Skin of body (tissue), 1 donor: ENCODE measurements at regions not wholly inside any gene's neighbourhood (a gene's known extent, or its start where the extent isn't known, plus 50 kb on each side); places are given as distances from the start of the nearest gene placed in this dataset.

Experiments used
- DNase-seq: peaks from one replicate; lab custom pipeline; 2025; lab: John Stamatoyannopoulos, UW

DNA sequence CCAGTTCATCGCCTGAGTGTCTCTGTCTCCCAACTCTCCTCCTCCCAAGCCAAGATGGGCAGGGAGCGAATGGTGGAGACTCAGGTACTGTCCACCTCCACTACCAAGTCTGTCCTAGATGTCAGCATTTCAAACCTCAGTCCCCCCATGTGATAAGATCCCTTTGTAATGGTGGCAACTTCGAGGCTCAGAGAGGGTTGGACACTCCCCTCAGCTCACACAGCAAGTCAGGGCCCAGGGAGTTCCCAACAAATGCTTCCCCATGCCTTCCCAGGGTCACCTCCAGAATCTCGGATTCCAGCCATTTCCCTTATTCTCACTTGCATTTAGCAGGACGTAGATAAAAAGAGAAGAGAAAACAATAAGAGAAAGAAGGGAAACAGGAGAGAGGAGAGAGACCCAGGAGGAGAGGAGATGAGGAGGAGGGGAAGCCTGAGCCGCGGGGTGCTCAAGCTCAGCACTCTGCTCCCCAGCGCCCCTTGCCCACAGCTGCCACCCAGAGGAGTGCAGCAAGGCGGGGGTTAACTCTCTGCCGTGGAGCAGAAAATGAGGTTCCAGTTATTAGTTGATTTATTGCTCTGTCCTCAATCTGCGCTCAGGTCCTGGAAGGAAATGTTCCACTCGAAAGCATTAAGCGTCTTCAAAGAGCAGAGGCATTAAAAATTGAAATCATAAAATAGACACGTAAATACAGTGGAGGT is 84.1 kb upstream of the LINGO1 start:
- no peak for DNase-seq

DNA sequence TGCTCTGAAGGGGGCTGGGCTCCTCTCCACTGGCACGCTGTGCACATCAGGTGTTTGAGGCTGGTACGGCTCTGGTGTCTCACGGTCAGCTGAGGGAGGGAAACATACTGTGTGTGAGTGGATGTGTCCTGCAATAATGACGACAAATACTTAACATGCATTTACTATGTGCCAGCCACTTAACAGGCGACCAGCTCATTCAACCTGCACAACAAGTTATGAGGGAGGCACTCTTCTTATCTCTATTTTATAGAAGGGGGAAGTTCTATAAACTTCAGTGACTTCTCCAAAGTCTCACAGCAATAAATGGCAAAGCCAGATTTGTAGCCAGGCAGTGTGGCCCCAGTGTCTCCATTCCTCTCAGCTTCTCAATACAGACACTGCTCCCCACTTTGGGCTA is 83.1 kb upstream of the LINGO1 start:
- no peak for DNase-seq

DNA sequence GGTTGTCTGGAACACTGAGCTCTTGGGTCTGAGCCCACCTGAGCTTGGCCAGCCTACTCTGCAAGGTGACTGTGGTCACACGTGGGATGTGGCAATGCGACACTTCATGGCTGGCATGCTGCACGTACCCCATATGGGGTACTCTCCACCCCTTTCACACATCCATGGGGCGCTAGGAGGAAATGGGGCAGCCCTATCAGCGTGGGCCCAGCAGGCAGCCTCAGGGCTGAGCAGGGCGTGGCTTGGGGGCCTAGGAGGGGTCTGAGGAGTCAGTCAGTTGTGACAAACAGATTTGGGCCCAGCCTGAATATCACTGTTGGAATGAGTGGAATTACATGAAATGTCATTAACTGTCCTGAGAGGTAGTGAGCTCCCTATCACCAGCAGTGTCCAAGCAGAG is 82.3 kb upstream of the LINGO1 start:
- no peak for DNase-seq

DNA sequence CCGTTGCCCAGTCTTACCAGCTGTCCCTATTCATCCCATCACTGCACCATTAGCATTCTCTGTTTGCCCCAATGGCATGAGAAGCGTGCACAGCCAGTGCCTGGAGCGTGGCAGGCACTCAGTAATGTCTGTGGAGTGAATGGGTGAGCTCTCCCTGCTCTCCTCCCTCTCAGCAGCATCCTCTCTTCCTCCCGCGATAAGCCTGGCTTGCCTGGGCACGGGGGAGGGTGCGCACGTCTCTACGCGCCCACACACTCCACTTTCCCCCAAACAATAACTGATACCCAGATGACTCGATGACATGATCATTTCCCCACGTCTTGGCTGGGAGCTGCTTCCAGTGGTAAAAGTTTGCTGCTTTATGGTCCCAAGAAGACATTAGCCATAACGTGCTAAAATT is 81.8 kb upstream of the LINGO1 start:
- DNase-seq: no peak

DNA sequence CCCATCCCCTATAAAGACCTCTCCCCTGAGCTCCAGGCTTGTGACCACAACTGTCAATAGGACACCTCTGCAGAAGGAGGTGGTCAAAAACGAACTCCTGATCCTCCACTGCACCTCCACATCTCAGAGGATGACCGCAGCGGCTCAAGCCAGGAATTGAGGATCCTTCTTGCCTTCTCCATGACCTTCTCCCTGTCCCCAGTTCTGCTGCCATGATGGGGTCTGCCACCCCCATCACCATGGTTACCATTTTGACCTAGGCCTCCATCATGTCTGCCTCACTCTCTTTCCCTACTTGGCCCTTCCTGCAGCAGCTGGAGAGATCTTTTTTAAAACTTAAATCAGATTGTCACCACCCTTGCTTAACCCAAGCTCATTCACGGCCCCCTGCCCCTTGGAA is 81.3 kb upstream of the LINGO1 start:
- no peak for DNase-seq

DNA sequence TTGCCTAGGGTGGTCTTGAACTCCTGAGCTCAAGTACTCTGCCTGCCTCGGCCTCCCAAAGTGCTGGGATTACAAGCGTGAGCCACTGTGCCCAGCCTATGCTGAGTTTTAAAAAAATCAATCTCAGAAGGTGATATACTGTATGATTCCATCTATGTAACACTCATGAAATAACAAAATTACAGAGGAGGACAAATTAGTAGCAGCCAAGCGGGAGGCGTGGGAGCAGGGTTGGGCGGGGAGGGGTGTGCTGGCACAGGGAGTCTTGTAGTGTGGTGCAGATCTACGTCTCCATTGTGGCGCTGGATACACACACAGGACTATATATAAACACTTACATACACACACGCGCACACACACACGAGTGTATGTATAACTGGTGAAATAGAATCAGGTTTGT is 80.6 kb upstream of the LINGO1 start:
- DNase-seq: no peak

DNA sequence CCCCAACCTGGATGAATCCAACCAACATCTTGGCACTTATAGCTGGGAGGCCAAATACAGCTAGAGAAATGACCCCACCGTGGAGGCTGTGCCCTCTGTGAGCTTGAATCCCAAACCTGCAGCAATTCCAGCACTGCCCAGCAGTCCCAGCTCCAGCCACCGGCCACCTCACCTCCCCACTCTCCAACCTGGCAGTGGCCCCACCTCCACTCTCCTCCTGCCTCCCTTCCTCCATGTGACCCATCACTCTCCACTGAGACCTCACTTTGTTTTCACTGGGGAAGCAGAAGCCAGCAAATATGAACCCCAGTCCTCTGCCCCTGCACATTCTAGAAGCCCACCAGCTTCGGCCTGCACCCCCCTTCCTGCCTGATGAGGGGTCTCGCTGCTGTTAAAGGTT is 79.7 kb upstream of the LINGO1 start:
- no peak for DNase-seq

DNA sequence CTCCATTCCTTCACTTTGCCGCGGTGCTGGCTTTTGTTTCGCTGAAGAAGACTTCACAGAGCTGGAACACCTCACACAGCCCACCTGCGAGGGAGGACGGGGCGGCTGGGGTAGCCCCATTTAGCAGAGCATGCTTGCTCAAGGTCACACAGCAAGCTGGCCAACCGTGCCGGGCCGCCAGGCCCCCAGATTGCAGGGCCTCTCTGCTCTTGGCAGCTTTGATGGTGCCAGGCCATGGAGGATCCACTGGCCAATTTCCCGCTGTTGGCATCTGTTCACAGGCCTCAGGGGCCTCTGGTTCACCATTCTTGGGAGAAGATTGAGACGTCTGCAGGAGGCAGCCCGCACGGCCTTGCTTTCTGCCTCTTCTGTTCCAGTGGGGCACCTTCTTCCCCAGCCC is 77.9 kb upstream of the LINGO1 start:
- no peak for DNase-seq

DNA sequence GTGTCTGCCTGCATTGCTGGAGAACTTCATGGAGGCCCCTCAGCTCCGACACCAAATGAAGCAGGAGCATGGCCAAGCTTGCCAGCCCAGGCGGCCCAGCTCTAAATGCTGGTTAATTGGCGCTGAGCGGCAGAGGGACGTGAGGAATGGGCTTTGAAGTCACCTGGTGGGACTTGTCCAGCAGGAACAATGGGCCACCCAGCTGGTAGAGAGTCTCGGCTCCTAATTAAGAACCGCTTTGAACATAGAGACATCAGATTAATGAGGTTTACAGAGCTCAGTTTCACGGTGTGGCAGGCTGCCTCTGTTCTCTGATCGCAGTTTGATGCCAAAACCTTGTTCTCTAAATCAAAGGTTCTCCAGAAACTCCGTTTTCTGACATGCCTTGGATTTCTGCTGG is 77.5 kb upstream of the LINGO1 start:
- DNase-seq: no peak

DNA sequence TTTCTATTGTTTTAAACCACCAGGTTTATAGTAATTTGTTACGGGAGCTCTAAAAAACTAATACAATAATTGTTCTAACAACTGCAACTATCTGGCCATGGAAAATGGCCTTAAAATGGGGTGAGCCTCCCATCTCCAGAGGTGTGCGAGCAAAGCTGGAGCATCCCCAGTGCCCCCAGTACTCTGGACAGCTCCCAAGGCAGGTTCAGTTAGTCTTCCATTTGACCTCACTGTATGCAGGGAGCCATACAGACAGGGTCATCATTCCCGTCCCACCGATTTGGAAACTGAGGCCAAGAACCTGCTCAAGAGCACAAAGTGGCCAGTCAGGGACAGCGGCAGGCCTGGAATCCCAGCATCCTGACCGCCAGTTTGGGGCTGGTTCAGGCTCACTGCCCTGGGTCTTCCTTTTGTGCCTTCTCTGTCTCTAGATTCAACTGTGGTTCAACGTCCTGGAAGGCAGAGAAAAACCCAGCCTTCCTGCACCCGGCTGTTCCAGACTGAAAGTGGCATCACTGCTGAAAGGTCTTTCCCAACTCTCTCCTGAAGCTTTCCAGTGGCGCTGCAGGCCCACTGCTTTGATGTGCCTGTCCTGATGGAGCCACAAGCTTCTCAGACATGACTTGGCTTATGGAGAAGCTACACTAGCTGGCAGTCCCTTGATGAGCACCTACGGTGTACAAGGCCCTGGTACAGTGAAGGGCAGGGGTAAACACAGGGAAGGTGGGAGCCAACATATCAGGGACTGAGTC is 76.6 kb upstream of the LINGO1 start:
- DNase-seq: no peak

DNA sequence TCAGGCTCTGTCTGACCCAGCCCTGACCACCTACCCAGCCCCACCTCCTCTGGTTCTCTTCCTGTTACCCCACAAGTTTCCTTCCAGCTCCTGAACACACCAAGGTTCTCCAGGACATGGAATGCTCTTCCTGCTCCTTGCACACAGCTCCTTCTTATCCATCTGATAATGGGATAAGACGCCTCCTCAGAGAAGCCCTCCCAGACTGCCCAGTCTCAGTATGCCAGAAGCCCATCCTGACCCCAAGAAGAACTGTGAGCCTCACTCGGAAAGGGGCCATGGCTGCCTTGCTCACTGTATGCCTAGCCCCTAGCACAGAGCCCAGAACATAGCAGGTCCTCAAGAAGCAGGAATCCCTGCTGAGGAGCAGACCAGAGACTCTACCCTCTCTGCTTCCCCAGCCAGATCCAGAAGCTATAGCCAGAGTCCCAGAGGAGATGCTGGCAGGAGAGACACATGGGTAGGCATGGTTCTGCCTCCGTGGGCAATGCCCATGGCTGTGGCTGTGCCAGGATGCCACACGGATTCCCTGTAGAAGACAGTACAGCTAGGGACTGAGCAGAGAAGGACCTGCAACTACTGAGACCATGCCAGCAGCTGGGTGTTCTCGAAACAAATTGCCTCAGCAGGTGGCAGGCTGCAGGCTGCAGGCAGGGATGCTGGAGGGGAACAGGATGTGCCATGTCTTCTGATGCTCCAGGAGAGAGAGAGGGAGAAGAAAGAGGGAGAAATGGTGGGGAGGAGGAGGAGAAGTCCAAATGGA is 74.0 kb upstream of the LINGO1 start:
- DNase-seq: no peak

DNA sequence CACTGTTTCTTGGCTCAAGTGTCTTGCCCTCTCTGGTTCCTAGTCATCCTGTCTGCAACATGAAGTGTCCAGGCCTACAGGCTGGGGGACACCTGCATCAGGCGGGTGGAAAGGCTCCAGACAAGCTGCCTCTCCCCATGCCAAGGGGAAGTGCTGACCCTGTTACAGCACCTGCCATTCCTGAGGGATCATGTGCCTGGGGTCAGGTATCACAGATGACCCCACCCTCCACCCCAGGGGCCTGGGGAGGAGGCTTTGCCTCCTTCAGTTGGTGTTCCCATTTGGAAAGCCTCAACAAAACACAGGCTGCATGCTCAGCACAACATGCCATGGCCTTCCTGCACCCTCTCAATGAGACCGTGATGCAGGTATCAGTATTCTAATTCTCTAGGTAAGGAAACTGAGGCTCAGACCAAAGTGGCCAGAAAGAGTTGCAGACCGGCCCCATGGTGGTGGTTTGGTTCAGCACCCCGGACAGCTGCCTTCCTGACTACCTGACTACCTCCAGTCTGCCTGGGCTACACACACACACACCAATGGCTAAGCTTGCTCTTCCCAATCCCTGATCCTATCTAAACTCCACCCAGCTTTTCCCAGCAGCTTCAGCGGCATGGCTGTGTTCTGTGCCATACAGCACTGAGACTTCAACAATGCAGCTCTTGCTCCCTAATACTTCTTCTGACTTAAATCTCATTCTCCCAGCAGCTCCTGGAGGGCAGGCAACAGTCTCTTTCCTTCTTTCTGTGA is 69.7 kb upstream of the LINGO1 start:
- DNase-seq: no peak

DNA sequence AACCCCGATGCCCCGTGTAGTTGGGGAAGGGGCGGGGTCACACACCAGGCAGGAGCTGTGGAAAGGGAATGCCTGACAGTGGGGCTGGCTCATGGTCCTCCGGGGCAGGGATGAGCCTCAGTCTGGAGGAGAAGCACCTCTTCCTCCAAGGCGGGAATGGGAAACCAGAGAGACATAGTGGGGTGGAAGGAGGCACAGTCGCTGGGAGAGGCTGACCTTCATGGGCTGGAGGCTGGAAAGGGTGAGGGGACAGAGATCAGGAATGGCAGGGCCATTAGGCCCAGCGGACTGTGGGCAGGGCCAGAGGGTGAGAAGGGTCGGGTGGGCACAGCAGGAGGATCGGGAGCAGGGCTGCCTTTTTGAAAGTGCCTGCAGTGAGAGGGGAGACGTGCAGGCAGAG is 65.8 kb upstream of the LINGO1 start:
- no peak for DNase-seq

DNA sequence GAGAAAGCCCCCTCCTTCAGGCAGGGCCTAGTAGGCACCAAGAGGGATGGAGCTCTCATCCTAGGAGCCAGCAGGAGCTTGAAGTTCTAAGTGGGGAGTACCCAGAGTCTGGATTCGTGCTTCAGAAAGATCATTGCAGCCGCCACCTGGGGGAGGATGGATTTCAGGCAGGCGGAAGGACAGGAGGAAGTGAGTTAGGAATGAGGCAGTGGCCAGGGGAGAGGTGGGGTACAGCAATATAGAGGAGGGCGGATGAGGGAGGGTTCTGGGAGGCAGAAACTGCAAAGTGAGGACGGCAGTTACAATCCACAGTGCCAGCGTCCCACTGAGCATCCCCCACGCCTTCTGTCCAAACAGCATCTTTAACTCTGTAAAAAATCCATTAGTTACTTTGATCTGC is 65.2 kb upstream of the LINGO1 start:
- DNase-seq: no peak

DNA sequence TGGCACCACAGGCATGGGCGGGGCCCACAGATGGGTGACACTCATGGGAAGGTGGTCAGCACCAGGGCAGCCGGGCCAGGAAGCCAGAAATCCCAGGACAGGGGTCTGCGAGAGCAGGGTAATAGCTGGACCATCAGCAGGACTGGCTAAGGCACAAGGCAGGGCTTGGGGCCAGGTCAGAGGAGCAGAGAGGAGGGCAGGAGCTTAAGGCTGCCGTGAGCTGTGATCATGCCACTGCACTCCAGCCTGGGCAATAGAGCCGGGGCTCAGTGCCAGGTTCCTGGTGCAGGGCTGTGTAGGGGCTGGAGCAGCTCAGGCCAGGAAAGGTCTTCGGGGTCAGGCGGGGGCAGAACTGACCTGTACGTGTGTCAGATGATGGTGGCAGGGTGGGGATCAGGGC is 64.2 kb upstream of the LINGO1 start:
- DNase-seq: no peak

DNA sequence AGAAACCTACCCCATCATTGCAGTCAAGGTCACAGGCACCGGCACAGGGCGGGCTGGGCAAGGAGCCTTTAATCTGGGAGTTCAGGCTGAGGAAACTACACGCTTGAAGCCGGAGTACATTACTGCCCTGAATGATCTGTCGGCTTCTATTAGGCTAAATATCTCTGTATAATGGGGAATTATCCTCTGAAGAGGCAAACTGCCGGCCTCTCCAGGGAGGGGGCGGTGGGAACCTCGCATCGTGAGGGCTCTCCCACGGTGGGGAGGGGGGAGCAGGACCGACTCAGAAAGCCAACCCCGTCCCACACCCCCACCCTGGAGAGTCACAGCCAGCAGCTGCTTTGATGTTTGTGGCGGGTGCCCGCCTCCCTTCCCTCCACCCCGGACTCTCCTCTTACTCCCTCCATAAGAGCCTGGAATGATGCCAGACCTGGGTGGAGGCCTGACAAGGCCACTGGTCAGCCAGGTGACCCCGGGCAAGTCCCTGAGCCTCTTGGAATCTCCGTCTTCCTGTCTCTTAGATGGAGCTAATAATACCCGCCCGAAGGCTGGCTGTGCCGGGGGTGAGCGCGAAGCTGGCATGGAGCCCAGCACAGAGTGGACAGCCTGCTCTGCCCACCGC is 63.4 kb upstream of the LINGO1 start:
- no peak for DNase-seq

DNA sequence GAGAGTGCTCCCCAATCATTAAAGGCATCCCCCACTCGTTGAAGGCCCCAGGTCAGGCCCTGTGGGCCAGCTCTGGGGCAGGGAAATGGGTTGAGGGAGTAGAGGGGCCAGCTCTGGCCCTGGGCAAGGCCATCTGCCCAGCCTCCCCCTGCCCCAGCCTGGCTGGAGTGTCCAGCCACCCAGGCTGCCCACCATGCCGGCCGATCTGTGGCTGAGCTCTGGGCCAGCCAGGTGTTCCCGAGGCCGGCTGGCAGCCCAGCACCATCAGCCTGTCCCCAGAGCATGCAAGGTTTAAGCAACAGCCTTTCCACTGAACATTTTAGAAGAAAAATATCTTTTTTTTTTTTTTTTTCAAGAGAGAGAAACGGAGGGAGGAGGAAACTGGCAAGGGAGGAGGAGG is 62.8 kb upstream of the LINGO1 start:
- no peak for DNase-seq

DNA sequence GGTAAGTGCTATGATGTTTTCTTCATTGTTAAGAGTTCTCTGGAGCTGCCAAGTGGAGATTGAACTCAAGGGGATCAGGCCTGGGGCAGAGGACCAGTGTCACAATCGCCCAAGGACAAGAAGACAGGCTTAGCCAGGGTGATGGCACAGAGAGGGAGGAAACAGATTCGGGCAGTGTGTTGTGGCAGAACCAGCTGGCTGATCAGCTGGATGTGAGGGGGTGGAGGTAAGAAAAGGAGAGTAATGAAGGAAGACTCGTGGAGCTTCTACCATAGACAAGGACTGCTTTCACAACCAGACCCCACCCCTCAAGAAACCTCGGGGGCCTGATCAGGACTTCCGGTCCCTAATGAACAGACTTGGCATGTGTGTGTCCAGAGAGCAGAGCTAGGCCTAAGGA is 60.9 kb upstream of the LINGO1 start:
- no peak for DNase-seq

DNA sequence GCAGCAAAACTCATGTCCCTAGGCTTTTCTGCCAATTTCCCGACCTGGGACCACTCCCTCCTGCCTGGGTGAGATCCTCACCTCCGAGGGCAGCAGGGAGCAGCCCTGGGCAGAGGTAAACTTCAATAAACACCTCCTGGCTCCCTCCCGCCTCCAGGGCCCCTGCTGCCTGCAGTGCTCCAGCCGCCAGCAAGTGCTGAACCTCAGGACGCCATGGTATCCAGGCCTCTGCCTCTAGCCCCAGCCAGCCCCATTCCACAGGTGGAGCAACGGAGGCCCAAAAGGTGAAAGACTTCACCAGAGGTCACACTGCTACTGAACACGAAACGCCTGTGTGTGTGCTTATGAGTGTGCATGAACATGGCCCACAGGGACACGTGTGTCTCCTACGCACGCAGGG is 59.9 kb upstream of the LINGO1 start:
- no peak for DNase-seq

DNA sequence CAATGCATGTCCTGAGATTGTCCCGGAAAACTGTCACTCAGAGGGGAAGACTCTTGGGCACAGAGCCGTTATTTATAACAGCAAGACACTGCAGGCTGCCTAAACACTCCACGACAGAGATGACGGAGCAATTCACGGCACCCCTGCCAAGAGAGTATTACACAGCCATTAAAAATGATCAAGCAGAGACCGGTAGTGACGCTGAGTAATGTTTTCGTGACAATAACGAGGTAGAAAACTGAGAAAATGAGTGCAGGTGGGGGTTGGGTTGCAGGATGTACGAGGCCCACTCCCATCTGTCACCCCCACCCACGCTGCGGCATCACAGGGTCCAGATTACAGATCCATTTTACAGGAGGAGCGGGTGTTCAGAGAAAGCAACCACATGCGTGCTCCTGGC is 58.9 kb upstream of the LINGO1 start:
- no peak for DNase-seq

DNA sequence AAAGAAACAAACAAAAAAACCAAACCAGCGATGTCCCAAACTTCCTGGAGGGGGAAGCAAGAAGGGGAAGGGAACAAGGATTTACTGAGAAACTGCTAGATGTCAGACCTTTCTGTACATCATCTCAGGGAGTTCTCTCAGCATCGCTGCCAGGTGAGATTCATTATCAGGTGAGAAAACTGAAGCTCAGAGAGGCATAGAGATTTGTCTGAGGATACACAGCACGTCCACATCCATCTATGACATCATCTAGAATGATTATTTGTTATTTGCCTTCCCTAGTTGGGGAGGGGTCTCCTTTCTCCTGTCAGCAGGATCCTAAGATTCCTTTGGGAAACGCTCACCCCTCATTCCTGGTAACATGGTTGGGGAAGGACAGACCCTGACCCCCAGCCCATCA is 57.1 kb upstream of the LINGO1 start:
- no peak for DNase-seq

DNA sequence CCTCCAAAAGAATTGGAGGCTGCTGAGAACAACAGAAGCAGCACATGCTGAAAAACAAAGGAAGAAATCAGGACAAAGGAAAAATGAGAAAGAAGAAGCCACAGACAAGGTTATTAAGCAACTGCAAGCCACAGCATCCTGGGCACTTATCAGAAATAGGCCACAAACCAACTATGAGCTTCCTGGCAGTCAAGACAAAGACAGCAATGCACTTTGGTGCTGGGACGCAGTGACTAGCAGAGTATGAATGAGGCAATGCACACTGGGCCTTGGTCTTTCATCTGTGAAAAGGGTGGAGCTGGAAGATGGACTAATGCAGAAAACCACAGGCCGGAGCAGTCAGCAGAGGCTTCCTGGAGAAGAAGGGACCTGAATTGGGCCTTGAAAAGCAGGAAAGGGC is 56.0 kb upstream of the LINGO1 start:
- no peak for DNase-seq
